ENCODE measurements at regions not wholly inside any gene's neighbourhood (a gene's known extent, or its start where the extent isn't known, plus 50 kb on each side); places are given as distances from the start of the nearest gene placed in this dataset.

DNA sequence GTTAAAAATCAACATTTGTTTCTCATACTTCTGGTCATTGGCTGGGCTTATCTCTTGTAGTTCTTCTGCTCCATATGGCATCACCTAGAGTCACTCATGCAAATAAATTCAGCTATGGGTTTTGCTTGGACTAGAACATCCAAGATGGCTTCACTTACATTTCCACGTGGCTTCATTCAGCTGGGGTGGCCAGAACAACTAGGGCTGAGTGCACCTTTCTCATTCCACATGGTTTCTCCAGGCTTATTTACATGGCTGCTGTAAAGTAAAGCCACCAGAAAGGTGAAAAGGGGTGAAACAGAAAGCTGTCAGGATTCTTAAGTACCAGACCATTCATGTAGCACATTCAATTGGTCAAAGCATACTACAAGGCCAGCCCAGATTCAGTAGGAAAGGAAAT, 151.1 kb upstream of the BMP2 start:
- TF ChIP-seq POLR2A (IDR thresholded peaks at IDR 0.05) (no peak), EP300 (IDR thresholded peaks at IDR 0.05) (no peak)
- TF ChIP-seq, protein P1, sequence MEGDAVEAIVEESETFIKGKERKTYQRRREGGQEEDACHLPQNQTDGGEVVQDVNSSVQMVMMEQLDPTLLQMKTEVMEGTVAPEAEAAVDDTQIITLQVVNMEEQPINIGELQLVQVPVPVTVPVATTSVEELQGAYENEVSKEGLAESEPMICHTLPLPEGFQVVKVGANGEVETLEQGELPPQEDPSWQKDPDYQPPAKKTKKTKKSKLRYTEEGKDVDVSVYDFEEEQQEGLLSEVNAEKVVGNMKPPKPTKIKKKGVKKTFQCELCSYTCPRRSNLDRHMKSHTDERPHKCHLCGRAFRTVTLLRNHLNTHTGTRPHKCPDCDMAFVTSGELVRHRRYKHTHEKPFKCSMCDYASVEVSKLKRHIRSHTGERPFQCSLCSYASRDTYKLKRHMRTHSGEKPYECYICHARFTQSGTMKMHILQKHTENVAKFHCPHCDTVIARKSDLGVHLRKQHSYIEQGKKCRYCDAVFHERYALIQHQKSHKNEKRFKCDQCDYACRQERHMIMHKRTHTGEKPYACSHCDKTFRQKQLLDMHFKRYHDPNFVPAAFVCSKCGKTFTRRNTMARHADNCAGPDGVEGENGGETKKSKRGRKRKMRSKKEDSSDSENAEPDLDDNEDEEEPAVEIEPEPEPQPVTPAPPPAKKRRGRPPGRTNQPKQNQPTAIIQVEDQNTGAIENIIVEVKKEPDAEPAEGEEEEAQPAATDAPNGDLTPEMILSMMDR (IDR thresholded peaks at IDR 0.05), result no peak

All from ovary (tissue), 3 donors.